ENCODE measurements at regions not wholly inside any gene's neighbourhood (a gene's known extent, or its start where the extent isn't known, plus 50 kb on each side); places are given as distances from the start of the nearest gene placed in this dataset.

- H3K9ac ChIP-seq: no peak overlapping the region
- no peaks in the 10 kb centered on the region for H3K36me3 Mint-ChIP-seq
Observed at GRCh38 chr5:2140501-2141175, 257.9 kb upstream of the IRX4 start.

GRCh38 chr5:2139478-2139877 lies 256.8 kb upstream of the IRX4 start:
- Histone ChIP-seq H3K27ac (no peak overlapping the region), H3K4me2 (no peak overlapping the region), H3K79me2 (ENCODE audit: low read depth) (no peaks in the 10 kb centered on the region), H3K36me3 (no peaks in the 10 kb centered on the region), H3K4me3 (no peak overlapping the region), H2AFZ (replicated peaks) (no peak overlapping the region), H3K9me3 (ENCODE audit: low read depth) (no peaks in the 10 kb centered on the region), H3K27me3 (no peaks in the 10 kb centered on the region), H4K20me1 (ENCODE audit: low read depth) (no peaks in the 10 kb centered on the region), H3F3A (ENCODE audit: low read depth) (no peaks in the 10 kb centered on the region), H3K9ac (no peak overlapping the region), H3K4me1 (no peaks in the 10 kb centered on the region)
- H3K4me3 Mint-ChIP-seq: no peak overlapping the region
- no peak for DNase-seq (ENCODE audit: low spot score)
- H3K4me1 Mint-ChIP-seq: peaks cover 22% of the 10 kb centered on the region
- H3K27ac Mint-ChIP-seq: no peak overlapping the region
- TF ChIP-seq EZH2 (IDR thresholded peaks at IDR 0.05): no peak
- TF ChIP-seq CTCF (IDR thresholded peaks at IDR 0.05): no peak
- no peak for TF ChIP-seq EZH2phosphoT487 (IDR thresholded peaks at IDR 0.05)
- H3K27me3 Mint-ChIP-seq (ENCODE audit: insufficient read depth, low read depth): peaks cover 16% of the 10 kb centered on the region
- H3K9me3 Mint-ChIP-seq: peaks cover 5% of the 10 kb centered on the region
- H3K36me3 Mint-ChIP-seq: no peaks in the 10 kb centered on the region

More at GRCh38 chr5:2140501-2141175, 257.9 kb upstream of the IRX4 start:
- Histone ChIP-seq H3K79me2 (ENCODE audit: low read depth) (no peaks in the 10 kb centered on the region), H3K4me1 (no peaks in the 10 kb centered on the region), H3K4me3 (no peak overlapping the region), H3K27ac (no peak overlapping the region), H3K9me3 (ENCODE audit: low read depth) (no peaks in the 10 kb centered on the region), H4K20me1 (ENCODE audit: low read depth) (no peaks in the 10 kb centered on the region), H3K27me3 (no peaks in the 10 kb centered on the region), H3K4me2 (no peak overlapping the region), H3K36me3 (no peaks in the 10 kb centered on the region), H3F3A (ENCODE audit: low read depth) (no peaks in the 10 kb centered on the region), H2AFZ (replicated peaks) (no peak overlapping the region)
- Mint-ChIP-seq H3K27ac (peak overlapping the region; percentile 78), H3K27me3 (ENCODE audit: insufficient read depth, low read depth) (peaks cover 16% of the 10 kb centered on the region), H3K4me3 (no peak overlapping the region), H3K9me3 (peaks cover 5% of the 10 kb centered on the region), H3K4me1 (peaks cover 18% of the 10 kb centered on the region)
- no peak for DNase-seq (ENCODE audit: low spot score)
- TF ChIP-seq EZH2 (IDR thresholded peaks at IDR 0.05) (no peak), EZH2phosphoT487 (IDR thresholded peaks at IDR 0.05) (no peak), CTCF (IDR thresholded peaks at IDR 0.05) (no peak)

- H3F3A ChIP-seq (ENCODE audit: low read depth): no peaks in the 10 kb centered on the region
- no peak overlapping the region for H2AFZ ChIP-seq (replicated peaks)
- H3K27ac ChIP-seq: no peak overlapping the region
- H3K79me2 ChIP-seq (ENCODE audit: low read depth): no peaks in the 10 kb centered on the region
- H3K27ac Mint-ChIP-seq: peak overlapping the region; percentile 69
- no peaks in the 10 kb centered on the region for H3K36me3 Mint-ChIP-seq
- peaks cover 5% of the 10 kb centered on the region for H3K9me3 Mint-ChIP-seq
- H3K9me3 ChIP-seq (ENCODE audit: low read depth): no peaks in the 10 kb centered on the region
- H3K27me3 Mint-ChIP-seq (ENCODE audit: insufficient read depth, low read depth): peaks cover 16% of the 10 kb centered on the region
- H3K4me1 Mint-ChIP-seq: peaks cover 22% of the 10 kb centered on the region
- DNase-seq (ENCODE audit: low spot score): no peak
- H3K27me3 ChIP-seq: no peaks in the 10 kb centered on the region
- H3K4me1 ChIP-seq: no peaks in the 10 kb centered on the region
- H3K4me3 ChIP-seq: no peak overlapping the region
- no peaks in the 10 kb centered on the region for H3K36me3 ChIP-seq
- H4K20me1 ChIP-seq (ENCODE audit: low read depth): no peaks in the 10 kb centered on the region
- no peak overlapping the region for H3K4me3 Mint-ChIP-seq
- TF ChIP-seq EZH2phosphoT487 (IDR thresholded peaks at IDR 0.05): no peak
- TF ChIP-seq EZH2 (IDR thresholded peaks at IDR 0.05): no peak
- no peak for TF ChIP-seq CTCF (IDR thresholded peaks at IDR 0.05)
- no peak overlapping the region for H3K4me2 ChIP-seq
- no peak overlapping the region for H3K9ac ChIP-seq
Observed at GRCh38 chr5:2138896-2139295, 256.2 kb upstream of the IRX4 start.

Measured in neural progenitor cell (in vitro differentiated cells).